ENCODE measurements at regions not wholly inside any gene's neighbourhood (a gene's known extent, or its start where the extent isn't known, plus 50 kb on each side); places are given as distances from the start of the nearest gene placed in this dataset.

- Mint-ChIP-seq H3K36me3 (no peaks in the 10 kb centered on the region), H3K9me3 (peaks cover 3 to 7% (median 5%) of the 10 kb centered on the region in 7 donors), H3K27me3 (ENCODE audit: low read depth in 3 of 3) (peaks cover 0 to 3% (median 0%) of the 10 kb centered on the region in 3 donors), H3K4me3 (no peak overlapping the region), H3K4me1 (no peaks in the 10 kb centered on the region), H3K27ac (no peak overlapping the region)
- Histone ChIP-seq H3K27me3 (ENCODE audit: control insufficient read depth in 2 of 2, insufficient read depth in 2 of 2, low read length in 2 of 2) (no peaks in the 10 kb centered on the region), H3K4me1 (ENCODE audit: control insufficient read depth in 1 of 2, insufficient read depth in 2 of 2, low read length in 2 of 2) (no peaks in the 10 kb centered on the region), H2AFZ (ENCODE audit: insufficient read depth, low read depth, low read length, poor library complexity, severe bottlenecking) (no peak overlapping the region), H3K9ac (ENCODE audit: insufficient read depth, low read length, poor library complexity, severe bottlenecking) (no peak overlapping the region), H3K4me2 (replicated peaks; ENCODE audit: extremely low read depth, low read length, poor library complexity, severe bottlenecking) (no peak overlapping the region), H3K4me3 (replicated peaks in 1 of 3; ENCODE audit: low read depth in 2 of 3, low read length in 3 of 3) (no peak overlapping the region), H3K79me2 (ENCODE audit: insufficient read depth, low read length) (no peaks in the 10 kb centered on the region), H3K36me3 (replicated peaks in 1 of 2; ENCODE audit: control insufficient read depth in 1 of 2, insufficient read depth in 2 of 2, low read length in 2 of 2) (no peaks in the 10 kb centered on the region), H3K27ac (ENCODE audit: low read depth in 1 of 2, low read length in 2 of 2) (no peak overlapping the region), H4K20me1 (ENCODE audit: insufficient read depth, low read length) (no peaks in the 10 kb centered on the region), H3K9me3 (replicated peaks in 1 of 2; ENCODE audit: control insufficient read depth in 1 of 2, insufficient read depth in 1 of 2, low read length in 2 of 2) (peaks cover 0 to 12% of the 10 kb centered on the region in 2 donors)
- no peak for DNase-seq
- TF ChIP-seq CTCF (IDR thresholded peaks at IDR 0.05): no peak
- no CpG with 5 or more reads among the region's 2 CpGs for WGBS (ENCODE audit: insufficient coverage)
- intact Hi-C loops (cut with micrococcal nuclease): no loop called here
These were observed 599.7 kb upstream of the TENM3 start for GRCh38 chr4:181643466-181643865.

GRCh38 chr4:181645489-181645888 lies 597.7 kb upstream of the TENM3 start:
- intact Hi-C loops (cut with micrococcal nuclease): no loop called here
- H2AFZ ChIP-seq (ENCODE audit: insufficient read depth, low read depth, low read length, poor library complexity, severe bottlenecking): no peak overlapping the region
- Mint-ChIP-seq H3K27me3 (ENCODE audit: low read depth in 3 of 3) (peaks cover 0 to 3% (median 0%) of the 10 kb centered on the region in 3 donors), H3K4me3 (no peak overlapping the region), H3K9me3 (peaks cover 3 to 7% (median 5%) of the 10 kb centered on the region in 7 donors), H3K27ac (no peak overlapping the region), H3K4me1 (no peaks in the 10 kb centered on the region), H3K36me3 (no peaks in the 10 kb centered on the region)
- no peaks in the 10 kb centered on the region for H3K36me3 ChIP-seq (replicated peaks in 1 of 2; ENCODE audit: control insufficient read depth in 1 of 2, insufficient read depth in 2 of 2, low read length in 2 of 2)
- no peaks in the 10 kb centered on the region for H3K79me2 ChIP-seq (ENCODE audit: insufficient read depth, low read length)
- H3K4me1 ChIP-seq (ENCODE audit: control insufficient read depth in 1 of 2, insufficient read depth in 2 of 2, low read length in 2 of 2): no peaks in the 10 kb centered on the region
- no peak overlapping the region for H3K9ac ChIP-seq (ENCODE audit: insufficient read depth, low read length, poor library complexity, severe bottlenecking)
- H3K9me3 ChIP-seq (replicated peaks in 1 of 2; ENCODE audit: control insufficient read depth in 1 of 2, insufficient read depth in 1 of 2, low read length in 2 of 2): peaks cover 0 to 12% of the 10 kb centered on the region in 2 donors
- no peaks in the 10 kb centered on the region for H3K27me3 ChIP-seq (ENCODE audit: control insufficient read depth in 2 of 2, insufficient read depth in 2 of 2, low read length in 2 of 2)
- DNase-seq: no peak
- no peak for TF ChIP-seq CTCF (IDR thresholded peaks at IDR 0.05)
- H3K4me3 ChIP-seq (replicated peaks in 1 of 3; ENCODE audit: low read depth in 2 of 3, low read length in 3 of 3): no peak overlapping the region
- WGBS (ENCODE audit: insufficient coverage): no CpG with 5 or more reads among the region's 2 CpGs
- H3K27ac ChIP-seq (ENCODE audit: low read depth in 1 of 2, low read length in 2 of 2): no peak overlapping the region
- H3K4me2 ChIP-seq (replicated peaks; ENCODE audit: extremely low read depth, low read length, poor library complexity, severe bottlenecking): no peak overlapping the region
- H4K20me1 ChIP-seq (ENCODE audit: insufficient read depth, low read length): no peaks in the 10 kb centered on the region

All from CD14-positive monocyte (primary cell).